GM10248 (cell line): ENCODE measurements at regions not wholly inside any gene's neighbourhood (a gene's known extent, or its start where the extent isn't known, plus 50 kb on each side); places are given as distances from the start of the nearest gene placed in this dataset.

Experiments
- CTCF ChIA-PET: fragments of 300-600 bp; sonication (Branson Sonifier 250); formaldehyde crosslinking; extraction: SDS; loops from one replicate; lab custom pipeline; 2021; ENCODE audit warnings: antibody characterized with exemption; lab: Yijun Ruan, JAX
- POLR2A ChIA-PET: fragments of 350-650 bp; sonication (Branson Sonifier 250); formaldehyde crosslinking; extraction: SDS; loops from one replicate; lab custom pipeline; 2020; ENCODE audit warnings: antibody characterized with exemption; lab: Yijun Ruan, JAX
- DNase-seq: peaks from one replicate; pipeline ENCODE4 v3.0.0; 2012; ENCODE audit errors: extremely low spot score
- CTCF ChIP-seq: IDR thresholded peaks from 2 replicates; pipeline ENCODE4 v1.5.1; 2012; ENCODE audit warnings: mild to moderate bottlenecking, low read depth; ENCODE audit errors: extremely low read depth, missing control alignments, control extremely low read depth

- ChIA-PET CTCF (interaction anchor here (1.0 kb wide), 1 partner anchor 9 kb away, joined by 3 read pairs; no protein-coding TSS in a partner anchor), POLR2A (no interaction called here)
- DNase-seq: no peak
- TF ChIP-seq CTCF: no peak
These were observed 118.6 kb downstream of the SLIT2 start for GRCh38 chr4:20370274-20370673.

GRCh38 chr4:20376070-20376469 lies 124.4 kb downstream of the SLIT2 start:
- POLR2A ChIA-PET: no interaction called here
- DNase-seq: no peak
- CTCF ChIA-PET: no interaction called here
- TF ChIP-seq CTCF: no peak

GRCh38 chr4:20378181-20378580 lies 126.5 kb downstream of the SLIT2 start:
- POLR2A ChIA-PET: no interaction called here
- TF ChIP-seq CTCF: no peak
- no peak for DNase-seq
- CTCF ChIA-PET: interaction anchor here (2.6 kb wide), 1 partner anchor 30 kb away, joined by 8 read pairs; no protein-coding TSS in a partner anchor

- TF ChIP-seq CTCF: no peak
- no peak for DNase-seq
- CTCF ChIA-PET: interaction anchor here (2.6 kb wide), 1 partner anchor 27 kb away, joined by 8 read pairs; no protein-coding TSS in a partner anchor
- POLR2A ChIA-PET: no interaction called here
These were observed 129.3 kb downstream of the SLIT2 start for GRCh38 chr4:20381005-20381404.

- POLR2A ChIA-PET: no interaction called here
- CTCF ChIA-PET: interaction anchor here (1.1 kb wide), 1 partner anchor 301 kb away, joined by 3 read pairs; no protein-coding TSS in a partner anchor
- no peak for TF ChIP-seq CTCF
- no peak for DNase-seq
These were observed 131.6 kb downstream of the SLIT2 start for GRCh38 chr4:20383283-20383682.

GRCh38 chr4:20383969-20384368 lies 132.3 kb downstream of the SLIT2 start:
- ChIA-PET POLR2A (no interaction called here), CTCF (no interaction called here)
- no peak for TF ChIP-seq CTCF
- no peak for DNase-seq
